EH (cell line): ENCODE measurements at regions not wholly inside any gene's neighbourhood (a gene's known extent, or its start where the extent isn't known, plus 50 kb on each side); places are given as distances from the start of the nearest gene placed in this dataset.
A peak's percentile ranks its signal among the peaks of the same experiment; 100 is the strongest.

Source experiments
- DNase-seq: peaks from one replicate; pipeline ENCODE4 v3.0.0-alpha.2; 2015; ENCODE audit warnings: low read depth

DNA sequence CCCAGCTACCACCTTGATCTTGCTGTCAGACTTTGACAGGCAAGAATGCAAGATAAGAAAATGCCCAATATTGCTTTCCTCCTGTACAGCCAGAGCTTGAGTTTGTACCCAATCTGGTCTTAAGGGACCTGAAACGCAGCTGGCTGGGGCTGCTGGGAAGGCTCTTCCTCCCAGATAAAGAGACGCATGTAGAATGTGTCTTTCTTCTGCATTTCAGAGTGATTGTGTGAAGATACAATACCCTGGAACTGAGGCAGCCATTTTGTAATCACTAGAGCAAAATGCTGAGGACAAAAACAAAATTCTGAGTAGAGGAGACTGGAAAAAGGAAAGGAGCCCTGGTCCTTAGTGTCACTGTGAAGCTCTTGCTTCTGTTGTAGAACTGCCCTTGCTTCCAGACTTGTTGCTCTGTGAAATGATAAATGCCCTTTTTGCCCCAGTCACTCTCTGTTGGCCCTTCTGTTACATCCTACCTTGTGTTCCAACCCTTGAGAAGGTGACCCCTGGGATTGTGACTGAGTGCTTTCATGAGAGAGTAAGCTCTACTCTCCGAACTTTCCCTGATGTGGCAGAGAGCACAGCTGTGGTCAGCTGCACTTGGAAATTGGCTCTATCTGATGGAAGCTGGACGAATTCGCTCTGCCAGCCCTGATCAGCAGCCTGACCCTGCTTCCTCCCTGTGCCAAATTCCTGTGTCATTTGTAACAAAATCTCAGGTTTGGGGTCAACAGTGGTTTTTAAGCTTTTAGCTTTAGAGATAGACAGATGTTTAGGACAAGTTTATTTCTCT is 137.4 kb upstream of the RBMS1 start:
- DNase-seq, result peak; percentile 18

DNA sequence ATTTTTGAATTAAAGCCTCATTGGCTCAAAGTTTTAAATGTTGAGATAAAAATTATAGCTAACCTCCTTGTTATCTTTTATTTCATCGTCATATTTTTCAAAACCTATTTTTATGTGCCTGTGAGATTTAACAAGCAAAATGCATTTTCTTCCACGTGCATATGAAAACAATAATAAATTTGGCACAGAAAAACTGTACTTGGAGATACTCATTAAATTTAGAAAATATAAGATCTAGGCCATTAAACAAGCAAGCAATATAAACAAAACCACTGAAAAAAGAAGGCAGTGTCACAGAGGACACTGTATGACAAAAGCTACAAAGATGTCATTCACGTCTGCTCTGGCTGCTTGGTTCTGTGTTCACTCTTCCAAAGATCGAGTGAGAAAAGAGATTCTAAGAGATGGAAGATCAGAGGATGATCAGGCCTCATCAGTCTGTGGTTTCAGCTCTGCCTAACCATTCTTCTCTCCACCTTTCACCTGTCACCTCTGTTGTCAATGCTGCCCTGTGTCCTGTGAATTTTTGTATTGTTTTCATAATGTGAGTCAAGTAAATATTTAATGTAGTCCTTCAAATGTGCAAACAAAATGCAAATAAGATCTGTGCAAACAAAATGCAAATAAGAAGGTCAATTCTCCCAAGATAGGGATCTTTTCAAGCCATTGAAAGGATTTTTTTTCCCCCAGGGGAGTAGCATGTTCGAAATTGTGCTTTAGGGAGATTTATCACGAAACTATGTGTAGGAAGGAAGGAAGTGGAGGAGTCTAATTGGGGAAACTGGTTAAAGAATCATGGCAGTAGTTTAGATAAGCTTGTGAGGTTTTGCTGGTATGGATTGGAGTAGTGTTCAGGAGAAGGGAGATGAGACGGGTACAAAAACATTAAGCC is 138.7 kb upstream of the RBMS1 start:
- DNase-seq, result no peak

DNA sequence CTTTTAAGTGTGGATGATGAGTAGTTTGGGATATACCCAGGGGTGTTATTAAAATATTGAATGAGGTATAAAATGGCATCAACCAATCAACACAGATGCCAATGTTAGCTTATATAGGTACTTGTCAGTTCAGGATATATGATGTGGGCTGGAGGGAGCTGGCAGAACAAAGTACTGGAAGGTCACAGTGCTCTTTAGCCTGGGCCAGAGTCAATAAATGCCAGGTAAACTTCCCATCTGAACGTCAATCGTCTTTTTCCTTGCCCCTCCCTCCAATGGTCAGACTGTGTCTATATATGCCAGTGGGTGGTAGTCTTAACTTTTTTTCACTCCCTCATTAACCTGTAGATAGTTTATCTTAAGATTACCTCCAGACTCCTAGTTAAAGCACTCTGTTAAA is 140.8 kb upstream of the RBMS1 start:
- DNase-seq, result no peak

DNA sequence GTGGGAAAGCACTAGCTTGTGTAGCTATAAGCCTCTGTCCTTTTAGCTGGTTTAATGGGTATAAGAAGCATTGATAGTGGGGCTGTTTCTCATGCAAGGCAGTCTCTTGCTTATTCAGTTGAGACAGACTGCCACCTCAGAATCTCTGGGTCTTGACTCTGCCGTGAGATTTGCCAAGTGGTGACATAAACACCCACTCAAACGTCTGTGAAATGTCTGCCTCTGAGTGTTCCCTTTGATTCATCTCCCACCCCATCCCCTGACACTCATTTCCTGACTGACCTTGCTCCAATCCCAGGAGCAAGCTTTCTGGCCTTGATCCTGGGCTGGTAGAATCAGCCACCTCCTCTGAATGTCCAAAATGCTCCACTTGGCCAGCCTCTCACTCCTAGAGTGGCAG is 141.9 kb upstream of the RBMS1 start:
- peak; percentile 61 for DNase-seq

DNA sequence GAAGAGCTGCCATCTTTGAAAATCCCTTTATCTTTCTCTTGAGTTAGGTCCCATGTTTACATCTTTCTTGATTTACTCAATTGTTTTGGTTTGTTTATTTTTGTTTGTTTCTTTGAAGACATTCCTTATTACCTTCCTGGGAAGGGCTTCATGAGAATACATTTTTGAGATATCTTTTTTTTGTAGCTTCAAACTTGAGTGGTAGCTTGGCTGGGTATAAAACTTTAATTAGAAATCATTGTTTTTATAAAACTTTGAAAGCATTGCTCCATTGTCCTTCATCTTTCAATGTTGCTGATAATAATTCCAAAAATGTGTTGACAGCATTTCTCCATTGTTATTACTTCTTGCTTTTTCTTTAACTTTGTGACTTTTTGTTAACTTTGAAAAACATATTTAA is 145.9 kb upstream of the RBMS1 start:
- DNase-seq, result no peak

DNA sequence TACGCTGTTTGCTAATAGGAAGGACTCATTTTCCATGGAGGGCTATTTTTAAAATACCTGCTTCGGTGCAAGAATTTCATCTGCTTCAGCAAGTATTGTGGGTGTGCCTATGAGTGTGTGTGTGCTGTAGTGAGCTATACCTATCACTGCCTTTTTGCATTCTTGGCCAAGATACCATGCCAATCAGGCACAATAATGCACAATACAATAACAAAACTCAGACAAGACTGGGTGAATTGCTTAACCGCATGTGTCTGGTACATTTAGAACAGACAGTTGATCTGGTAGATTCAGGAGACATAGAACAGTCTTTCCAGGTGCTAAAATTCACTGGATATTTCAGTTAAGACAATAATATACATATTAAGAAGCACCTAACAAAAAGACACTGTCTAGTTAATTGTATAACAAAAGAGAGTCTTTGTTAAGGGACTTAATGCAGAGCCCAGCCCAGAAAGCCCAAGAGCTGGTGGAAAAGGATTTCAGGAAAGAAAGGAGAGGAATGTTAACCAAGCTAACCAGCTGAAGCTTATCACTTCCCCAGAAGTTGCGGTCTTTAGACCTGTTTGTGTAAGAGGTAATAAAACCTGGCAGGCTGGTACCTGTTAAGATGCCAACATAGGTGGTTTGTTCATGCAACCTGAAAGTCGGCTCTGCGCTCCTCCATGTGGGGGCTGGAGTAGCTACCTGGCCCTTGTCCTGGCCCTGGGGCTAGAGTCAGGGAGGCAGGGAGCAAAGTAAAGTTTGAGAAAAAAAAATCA is 153.3 kb upstream of the RBMS1 start:
- no peak for DNase-seq

DNA sequence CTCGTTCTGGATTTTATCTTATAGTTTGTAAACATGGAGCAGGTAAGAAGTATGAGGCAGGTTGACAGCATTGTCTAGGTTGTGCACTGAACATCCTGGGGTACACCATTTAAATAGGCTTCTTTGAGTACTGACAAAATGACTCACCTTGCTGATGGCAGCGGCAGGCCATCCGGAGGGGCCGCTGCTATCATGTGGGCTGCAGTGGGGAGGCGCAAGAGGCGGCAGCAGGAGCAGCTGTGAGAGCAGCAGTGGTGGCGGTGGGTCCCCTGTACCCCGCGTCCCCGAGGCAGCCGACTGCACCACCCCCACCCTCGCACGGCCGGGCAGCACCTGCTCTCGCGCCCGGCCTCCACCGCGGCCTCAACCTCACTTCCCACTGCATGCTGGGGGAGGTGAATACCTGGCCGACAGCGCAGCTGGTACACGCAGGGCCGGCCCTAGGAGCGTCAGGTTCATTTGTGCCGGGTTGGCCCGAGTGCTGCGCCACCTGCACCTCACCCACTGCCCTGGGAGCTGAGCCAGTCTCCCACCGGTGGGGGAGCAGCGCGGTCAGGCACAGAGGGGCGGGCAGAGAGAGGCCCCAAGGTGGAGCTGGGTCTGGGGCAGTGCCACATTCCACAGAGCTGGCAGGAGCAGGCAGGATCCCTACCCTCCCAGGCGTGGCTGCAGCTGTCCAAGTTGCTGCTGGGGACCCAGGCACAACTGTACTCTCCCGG is 154.5 kb upstream of the RBMS1 start:
- DNase-seq, result no peak

DNA sequence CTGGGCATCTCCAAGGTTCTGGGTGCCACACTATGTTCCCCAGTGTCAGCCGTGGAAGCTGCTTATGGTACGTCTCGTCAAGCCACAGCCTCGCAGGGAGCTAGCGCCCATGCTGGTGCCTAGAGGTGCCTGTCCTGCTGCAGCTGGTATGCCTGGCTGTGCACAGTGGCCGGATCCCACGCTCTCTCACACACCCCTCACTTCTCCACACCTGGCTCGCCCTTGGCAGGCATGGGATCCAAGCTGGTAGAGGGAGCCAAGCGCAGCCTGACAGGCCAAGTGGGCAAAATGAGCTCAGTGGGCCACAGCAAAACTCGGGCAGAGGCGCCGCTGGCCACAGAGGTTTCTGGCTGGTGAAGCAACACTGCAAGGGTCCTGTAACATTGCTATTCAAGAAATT is 156.1 kb upstream of the RBMS1 start:
- no peak for DNase-seq

DNA sequence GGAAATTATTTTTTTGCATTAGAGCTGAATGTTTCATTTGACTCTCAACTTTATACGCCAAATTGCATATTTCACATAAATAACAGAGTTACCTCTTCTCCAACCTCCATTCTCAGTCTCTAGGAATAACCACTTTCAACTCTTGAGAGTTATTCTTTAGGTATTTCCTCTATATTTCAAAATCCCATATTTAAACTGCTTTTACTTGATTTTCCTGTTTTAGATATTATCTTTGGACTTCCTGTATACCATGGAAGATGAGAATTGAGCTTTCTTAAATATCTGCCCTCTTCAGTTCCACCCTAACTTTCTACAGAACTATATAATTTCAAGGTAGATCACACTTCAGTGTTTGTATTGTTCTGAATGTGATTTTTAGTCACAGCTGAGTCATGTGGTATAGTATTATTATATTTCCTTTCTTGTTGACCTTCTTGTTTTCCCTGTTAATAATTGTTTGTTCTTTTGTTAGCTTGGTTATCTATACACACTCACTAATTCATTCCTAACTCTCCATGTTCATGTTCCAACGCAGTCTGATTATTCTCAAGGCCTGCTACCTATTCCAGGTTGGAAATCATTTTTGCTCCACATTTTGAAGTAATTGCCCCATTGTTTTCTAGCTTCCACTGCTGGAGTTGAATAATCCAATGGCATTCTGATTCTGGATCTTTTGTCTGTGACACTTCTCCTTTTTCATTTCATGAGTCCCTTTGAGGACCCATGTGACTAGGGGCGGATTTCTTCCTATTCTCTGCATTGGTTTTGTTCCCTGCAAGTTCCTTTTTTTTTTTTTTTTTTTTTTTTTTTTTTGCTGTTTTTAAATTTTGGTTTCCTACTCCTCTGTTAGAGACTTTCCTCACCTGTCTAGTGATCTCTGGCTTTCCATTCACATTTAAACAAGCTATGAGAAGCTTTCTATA is 156.8 kb upstream of the RBMS1 start:
- no peak for DNase-seq

DNA sequence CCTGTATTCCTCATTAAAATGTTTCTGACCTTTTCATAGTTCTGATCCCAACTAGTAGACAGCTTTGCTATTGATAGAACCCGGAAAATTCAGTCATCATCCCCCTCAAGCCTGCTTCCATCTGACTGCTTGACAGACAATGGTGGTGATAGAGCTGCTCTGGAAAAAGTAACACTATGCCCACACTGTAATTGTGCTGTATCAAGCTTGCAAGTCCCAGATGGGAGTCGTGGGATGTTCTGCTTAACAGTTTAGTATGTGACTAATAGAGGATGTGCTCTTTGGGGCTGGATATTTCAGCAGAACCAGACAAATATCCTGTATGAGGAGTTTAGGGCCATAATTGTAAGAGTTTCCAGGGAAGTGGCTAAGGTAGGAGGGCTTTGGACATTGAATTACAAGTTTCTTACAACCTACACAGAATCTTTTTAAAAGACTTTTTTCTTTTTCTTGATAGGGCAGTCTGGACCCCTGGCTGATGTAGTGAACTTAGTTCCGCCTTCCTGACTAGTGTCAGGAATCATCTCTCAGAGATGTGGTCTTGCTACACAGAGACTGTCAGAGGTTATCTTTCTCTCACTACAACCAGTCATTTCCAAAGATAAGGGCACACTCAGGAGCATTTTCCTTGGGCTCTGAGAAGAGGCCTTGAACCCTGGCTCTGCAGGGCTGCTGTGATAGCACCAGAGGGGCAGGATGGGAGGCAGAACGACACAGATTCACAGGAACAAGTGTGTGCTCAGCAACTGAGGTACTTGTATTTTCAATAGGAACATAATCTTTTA is 158.0 kb upstream of the RBMS1 start:
- DNase-seq, result peak; percentile 21

DNA sequence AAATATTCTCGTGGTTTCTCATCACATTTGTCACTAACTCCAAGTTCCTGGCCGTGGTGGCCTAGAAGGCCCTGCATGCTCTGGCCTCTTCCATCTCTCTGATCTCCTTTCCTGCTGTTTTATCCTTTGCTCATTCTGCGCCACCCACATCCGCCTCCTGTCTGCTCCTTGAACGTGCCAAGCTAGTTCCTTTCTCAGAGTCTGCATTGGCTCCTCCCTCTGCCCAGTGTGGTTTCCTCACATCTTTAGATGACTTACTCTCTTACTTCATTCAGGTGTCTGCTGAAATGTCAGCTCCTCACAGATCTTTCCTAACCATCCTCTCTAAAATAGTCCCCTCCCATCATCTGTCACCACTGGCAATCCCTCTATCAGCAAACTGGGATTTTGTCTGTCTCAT is 158.6 kb upstream of the RBMS1 start:
- peak; percentile 28 for DNase-seq

DNA sequence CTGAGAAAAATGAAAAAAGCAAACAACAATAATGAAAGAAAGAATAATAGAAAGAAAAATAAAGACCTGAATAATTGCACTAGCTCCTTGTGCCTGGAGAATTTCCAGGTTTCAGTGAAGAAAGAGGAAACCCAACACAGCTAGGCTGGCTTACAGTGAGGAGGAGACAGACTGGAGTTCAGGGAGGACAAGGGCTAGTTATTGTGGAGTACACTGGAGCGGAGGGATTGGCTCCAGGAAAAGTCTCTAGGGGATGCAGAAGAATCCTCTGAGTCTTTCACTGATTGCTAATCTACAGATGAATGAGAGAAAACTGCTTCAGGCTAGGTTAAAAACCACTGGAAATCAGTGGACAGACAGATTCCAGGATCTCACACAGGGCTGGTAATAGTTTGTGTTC is 163.6 kb upstream of the RBMS1 start:
- DNase-seq, result peak; percentile 45

DNA sequence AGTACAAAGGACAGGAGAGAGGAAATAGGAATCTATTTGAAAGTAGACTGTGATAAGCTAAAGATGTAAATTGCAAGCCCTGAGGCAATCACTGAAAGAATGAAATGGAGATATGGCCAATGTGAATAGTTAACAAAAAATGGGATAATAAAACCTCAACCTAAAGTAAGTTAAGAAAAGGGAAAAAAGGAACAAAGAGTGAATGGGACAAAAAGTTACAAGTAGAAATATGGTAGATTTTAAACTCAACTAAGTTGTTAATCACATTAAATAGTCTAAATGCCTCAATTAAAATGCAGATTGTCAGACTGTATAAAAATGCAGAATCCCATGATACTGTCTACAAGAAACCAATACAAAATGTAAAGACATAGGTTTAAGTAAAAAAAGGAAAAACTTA is 165.2 kb upstream of the RBMS1 start:
- DNase-seq, result peak; percentile 15

DNA sequence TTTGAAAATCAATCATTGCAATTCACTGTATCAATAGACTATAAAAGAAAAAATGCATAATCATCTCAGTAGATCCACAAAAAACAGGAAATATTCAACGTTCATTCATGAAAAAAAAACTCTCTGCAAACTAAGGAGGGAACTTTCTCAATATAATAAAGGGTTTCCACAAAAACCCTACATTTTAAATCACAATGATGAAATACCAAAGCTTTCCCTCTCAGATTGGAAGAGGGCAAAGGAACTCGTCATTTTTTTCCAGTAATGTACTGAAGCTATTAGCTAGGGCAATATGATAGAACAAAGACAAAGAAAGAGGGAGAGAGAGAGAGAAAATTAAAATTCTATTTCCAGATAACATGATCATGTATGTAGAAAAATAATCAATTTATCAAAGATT is 167.1 kb upstream of the RBMS1 start:
- DNase-seq, result no peak

DNA sequence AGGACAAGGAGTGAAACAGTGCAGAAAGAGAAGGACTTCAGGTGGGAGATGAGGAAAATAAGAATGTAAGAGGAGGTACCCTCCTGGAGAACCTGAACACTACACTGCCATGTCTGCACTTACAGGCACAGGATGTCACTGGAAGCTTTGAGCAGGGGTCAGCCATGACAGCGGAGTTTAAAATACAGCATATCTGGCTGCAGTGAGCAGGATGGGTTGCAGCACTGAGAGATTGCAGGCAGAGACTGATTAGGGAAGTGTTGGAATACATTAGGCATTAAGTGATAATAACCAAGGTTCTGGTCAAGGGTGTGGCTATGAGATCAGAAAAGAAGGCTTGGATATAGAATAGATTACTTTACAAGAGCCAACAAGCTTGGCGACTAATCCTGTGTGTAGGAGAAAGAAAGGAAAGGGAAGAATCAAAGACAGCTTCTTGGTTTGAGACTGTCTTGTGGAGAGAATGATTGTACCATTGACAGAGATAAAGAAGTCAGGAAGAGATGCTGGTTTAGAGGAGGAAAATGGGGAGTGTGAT is 171.1 kb upstream of the RBMS1 start:
- no peak for DNase-seq

DNA sequence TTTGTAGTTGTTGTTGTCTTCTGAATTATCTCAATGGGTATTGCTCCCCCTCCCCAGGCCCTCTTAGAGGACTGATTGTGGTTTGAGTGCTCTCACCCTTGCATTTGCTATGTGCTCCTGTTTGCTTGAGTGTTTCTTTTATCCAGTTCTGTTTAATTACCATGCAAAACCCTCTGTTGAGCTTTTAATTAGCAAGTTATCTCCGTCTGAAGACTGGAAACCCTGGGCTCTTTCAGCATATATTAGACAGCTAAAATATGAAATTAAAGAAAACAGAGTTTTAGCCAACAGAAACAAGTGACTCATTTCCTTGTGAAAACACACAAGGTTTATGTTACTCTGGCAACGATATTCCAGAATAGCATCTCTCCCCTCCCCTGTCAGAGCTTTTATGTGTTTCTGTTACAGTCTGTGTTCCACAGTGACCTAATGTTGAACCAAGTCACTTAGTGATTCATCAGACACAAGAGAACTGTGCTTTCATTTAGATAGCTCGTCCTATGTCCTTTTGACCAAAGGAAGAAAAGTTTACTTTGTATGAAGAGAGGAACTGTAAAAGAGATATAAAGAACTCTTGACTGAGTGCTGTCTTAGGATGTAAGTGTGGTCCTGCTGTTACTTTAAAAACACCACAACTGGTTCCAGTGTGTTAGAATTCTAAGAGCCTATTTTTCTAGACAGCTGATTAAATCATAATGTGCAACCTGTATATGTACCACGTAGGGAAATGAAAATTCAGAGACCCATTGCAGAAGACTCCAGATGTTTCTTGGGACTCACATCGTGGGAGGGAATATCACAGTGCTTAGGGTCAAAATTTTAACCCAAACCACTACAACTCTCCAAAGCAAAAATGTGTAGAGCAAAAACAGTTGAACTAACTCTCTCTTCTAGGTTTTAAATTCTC is 172.8 kb upstream of the RBMS1 start:
- DNase-seq, result peak; percentile 98

DNA sequence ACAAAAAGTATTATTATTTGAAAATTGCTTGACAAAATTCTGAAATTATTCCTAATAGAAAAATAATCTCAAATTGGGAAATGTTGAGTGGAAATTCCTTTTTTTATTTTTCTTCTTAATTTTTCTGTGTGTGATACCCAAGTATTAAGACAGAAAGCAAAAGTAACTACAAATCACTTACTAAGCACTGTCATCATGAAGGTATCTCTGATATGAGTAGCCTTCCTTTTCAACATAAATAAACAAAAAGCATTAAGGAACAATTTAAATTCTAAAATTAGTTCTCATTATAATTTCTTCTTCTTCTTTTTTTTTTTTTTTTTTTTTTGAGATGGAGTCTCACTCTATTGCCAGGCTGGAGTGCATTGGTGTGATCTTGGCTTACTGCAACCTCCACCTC is 174.2 kb upstream of the RBMS1 start:
- DNase-seq, result peak; percentile 53

DNA sequence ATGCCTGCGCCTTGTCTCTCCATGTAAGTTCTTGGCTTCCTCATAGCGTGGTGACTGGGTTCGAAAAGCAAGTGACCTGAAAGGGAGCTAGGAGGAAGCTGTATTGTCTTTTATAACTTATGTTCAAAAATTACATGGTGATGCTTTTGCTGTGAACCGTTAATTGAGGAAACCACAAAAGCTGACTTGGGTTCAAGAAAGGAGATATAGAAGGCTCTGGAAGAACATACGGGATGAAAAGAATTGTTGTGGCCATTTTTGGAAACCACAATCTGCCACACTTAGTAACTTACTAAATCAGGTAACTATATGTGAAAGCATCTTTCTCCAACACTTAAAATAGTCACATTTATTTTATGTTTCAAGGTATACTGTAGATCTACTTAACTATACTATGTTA is 177.0 kb upstream of the RBMS1 start:
- DNase-seq, result no peak

DNA sequence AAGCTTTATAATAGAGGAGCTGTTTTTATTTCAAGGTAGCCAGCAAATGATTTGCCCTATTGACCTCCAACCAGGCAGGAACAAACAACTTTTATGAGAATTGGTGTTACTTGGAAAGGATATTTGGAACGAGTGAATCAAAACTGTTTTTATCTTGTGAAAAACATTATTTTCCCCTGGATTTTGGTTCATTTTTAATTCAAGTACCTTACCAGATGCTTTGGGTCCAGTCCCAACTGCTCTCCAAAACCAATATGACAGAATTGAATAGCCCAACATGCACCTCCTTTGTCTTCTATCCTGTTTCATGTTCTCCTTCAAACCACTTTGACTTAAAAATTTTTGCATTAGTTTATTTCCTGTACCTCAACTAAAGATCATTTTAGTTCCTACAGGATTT is 178.6 kb upstream of the RBMS1 start:
- DNase-seq, result no peak
